HG02678 (cell line): ENCODE measurements at regions not wholly inside any gene's neighbourhood (a gene's known extent, or its start where the extent isn't known, plus 50 kb on each side); places are given as distances from the start of the nearest gene placed in this dataset.

Experiments used
- ATAC-seq: cut with Tn5 transposase; IDR thresholded peaks from one replicate; pipeline ENCODE4 v1.9.1; 2021; ENCODE audit warnings: mild to moderate bottlenecking, moderate library complexity; ENCODE audit not compliant: unreplicated experiment

- no peak for ATAC-seq
Observed at GRCh38 chr2:147792966-147793617, 51.7 kb upstream of the ACVR2A start.

GRCh38 chr2:147790580-147790979 lies 54.2 kb upstream of the ACVR2A start:
- ATAC-seq, result no peak

- no peak for ATAC-seq
Observed at GRCh38 chr2:147789720-147790119, 55.1 kb upstream of the ACVR2A start.

- no peak for ATAC-seq
Observed at GRCh38 chr2:147789287-147789686, 55.5 kb upstream of the ACVR2A start.

- no peak for ATAC-seq
Observed at GRCh38 chr2:147782141-147782930, 62.5 kb upstream of the ACVR2A start.

GRCh38 chr2:147779440-147779839 lies 65.4 kb upstream of the ACVR2A start:
- ATAC-seq, result no peak

GRCh38 chr2:147777394-147777793 lies 67.4 kb upstream of the ACVR2A start:
- no peak for ATAC-seq

GRCh38 chr2:147774805-147775204 lies 70.0 kb upstream of the ACVR2A start:
- ATAC-seq, result no peak

GRCh38 chr2:147773479-147773878 lies 71.3 kb upstream of the ACVR2A start:
- no peak for ATAC-seq

GRCh38 chr2:147772781-147773180 lies 72.0 kb upstream of the ACVR2A start:
- ATAC-seq, result no peak

DNA sequence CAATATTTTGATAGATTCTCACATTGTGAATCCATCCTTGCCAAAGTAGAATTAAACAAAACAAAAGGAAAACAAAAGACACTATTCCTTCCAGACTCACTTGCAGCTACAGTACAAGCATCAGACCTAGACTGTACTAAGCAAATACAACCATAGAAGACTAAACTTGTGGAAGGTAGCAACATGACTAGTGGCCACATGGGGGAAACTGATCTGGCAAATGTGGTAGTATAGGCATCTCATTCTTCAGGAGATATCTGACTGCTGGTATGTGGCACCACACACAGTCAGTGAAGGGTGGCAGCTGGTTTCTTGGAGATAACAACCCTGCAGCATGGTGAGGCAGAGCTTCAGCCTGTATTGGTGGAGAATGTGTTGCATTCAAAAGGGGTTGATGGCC lies 81.0 kb upstream of the ACVR2A start:
- ATAC-seq, result no peak

GRCh38 chr2:147760984-147761383 lies 83.8 kb upstream of the ACVR2A start:
- ATAC-seq, result no peak

- no peak for ATAC-seq
Observed at GRCh38 chr2:147759536-147759935, 85.3 kb upstream of the ACVR2A start.

- no peak for ATAC-seq
Observed at GRCh38 chr2:147758821-147759220, 86.0 kb upstream of the ACVR2A start.

DNA sequence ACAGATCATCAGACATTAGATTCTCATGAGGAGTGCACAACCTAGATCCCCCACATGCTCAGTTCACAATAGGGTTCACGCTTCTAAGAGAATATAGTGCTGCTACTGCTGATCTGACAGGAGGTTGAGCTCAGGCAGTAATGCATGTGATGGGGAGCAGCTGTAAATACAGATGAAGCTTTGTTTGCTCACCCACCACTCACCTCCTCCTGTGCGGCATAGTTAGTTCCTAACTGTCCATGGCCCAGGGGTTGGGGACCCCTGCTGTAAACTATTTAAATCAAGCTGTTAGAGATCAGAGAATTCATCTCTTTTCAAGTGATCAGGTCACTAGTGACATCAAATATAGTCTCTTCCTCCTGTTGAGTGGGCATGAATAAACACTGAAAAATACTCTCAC lies 88.8 kb upstream of the ACVR2A start:
- no peak for ATAC-seq

DNA sequence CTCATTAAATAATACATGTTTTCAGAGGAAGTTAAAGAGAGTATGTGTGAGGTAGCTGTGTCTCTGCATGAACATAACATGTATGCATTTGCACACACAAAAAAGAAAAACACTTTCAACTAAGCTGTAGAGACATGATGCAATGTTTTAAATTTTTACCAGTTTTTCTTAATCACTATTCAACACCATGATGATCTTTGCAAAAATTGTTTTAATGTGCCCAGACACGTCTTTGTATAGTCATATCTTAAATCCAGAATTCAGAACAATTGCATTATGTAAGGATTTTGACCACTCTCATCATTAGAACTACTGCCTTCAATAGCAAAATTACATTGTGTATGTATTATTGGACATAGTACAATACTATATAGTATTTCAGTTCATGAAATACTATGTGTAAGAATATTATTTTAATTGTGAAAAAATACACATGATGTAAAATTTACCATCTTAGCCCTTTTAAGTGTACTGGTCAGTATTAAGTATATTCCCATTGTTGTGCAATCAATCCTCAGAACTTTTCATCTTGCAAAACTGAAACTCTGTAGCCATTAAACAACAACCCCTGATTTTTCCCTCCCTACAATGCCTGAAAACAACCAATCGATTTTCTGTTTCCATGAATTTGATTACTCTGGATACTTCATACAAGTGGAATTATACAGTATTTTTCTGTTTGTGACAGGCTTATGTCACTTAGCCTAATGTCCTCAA lies 104.5 kb upstream of the ACVR2A start:
- no peak for ATAC-seq

DNA sequence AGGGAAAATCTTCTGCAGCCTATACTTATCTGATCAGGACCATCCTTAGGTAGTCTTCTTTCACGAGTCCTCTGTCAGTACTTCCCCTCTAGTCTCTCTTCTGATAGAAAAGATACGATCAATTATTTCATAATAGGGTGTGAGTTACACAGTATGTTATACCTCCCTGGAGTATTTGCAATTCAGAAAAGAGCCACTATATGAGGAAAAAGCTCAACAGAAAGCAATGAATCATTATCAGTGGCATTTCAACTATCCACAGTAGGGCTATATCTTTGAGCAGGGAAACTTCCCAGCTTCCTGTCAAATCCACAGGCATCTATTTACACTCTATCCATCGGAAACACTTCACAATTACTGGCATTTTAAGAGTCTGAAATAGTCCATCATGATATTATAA lies 105.3 kb upstream of the ACVR2A start:
- no peak for ATAC-seq

GRCh38 chr2:147718831-147719230 lies 126.0 kb upstream of the ACVR2A start:
- no peak for ATAC-seq

DNA sequence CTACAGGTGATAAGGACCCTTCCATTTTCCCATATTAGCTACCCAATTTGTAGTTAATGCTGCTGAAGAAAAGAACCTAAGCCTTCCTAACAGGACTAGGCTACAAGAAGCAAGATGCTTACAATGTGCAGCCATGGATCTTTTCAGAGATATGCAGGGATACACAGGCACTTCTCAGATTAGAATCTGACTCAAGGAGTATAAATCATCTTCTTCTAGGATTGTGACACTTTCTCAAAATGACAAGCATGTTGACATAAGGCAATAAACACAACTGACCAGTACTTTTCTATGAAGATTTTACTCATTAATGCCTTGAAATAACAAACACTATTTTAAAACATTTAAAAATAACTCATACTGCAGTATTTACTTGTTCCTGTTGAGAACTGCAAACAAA lies 127.9 kb upstream of the ACVR2A start:
- no peak for ATAC-seq

- ATAC-seq, result no peak
Observed at GRCh38 chr2:147715807-147716206, 129.0 kb upstream of the ACVR2A start.

DNA sequence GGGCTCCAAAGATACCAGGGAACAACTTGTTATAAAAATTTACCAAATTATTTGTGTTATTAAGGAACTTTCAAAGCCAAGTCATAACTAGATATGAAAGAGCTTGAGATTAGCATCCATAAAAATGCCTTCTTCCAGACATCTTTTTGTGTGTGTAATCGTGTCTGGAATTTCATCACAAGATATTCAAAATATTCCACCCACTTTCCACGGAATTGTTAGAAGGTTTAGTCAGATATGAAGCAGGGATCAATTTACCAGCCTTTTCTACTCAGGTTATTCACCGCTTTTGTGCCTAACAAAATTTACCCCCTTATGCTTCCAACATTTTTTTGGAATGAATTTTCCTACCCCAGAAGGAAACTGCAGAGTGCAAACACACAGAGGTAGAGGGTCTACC lies 130.2 kb upstream of the ACVR2A start:
- ATAC-seq, result no peak

- ATAC-seq, result no peak
Observed at GRCh38 chr2:147713349-147713748, 131.5 kb upstream of the ACVR2A start.
